Peyer's patch (tissue), 4 donors: ENCODE measurements at regions not wholly inside any gene's neighbourhood (a gene's known extent, or its start where the extent isn't known, plus 50 kb on each side); places are given as distances from the start of the nearest gene placed in this dataset.

Source experiments
- POLR2A ChIP-seq, 2 donors: fragments of 450-650 bp; IDR thresholded peaks; one replicate each; pipeline ENCODE4 v1.5.1; 2017; ENCODE audit warnings: antibody characterized with exemption in 2 of 2, mild to moderate bottlenecking in 2 of 2, moderate library complexity in 2 of 2
- TF ChIP-seq, protein P1 (sequence below), 6 experiments: fragments of 450-650 bp in 4 of 6; fragments of 200-600 bp in 2 of 6; sonication (generic) in 1 of 6; IDR thresholded peaks; one replicate each; pipeline ENCODE4 v1.5.1; 2017 to 2019; ENCODE audit warnings: antibody characterized with exemption in 6 of 6, mild to moderate bottlenecking in 3 of 6, moderate library complexity in 1 of 6

DNA sequence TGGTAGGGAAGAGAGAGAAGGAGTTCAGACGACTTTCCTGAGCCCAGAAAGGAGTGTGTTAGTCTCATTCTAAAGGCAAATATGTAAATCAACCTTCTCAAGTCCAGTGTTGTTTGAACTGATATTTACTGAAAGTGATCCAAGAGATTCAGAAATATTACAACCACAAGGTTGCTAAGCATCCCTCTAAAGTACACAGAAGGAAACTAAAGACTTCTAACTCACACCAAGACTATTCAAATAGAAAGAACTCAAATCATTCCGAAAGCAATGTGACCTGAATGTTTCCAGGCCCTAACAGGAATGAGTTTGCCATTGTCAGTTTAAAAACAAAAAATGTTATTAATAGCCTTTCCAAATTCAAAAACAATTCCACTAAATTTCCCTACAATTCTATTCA, 56.9 kb upstream of the VGLL3 start:
- TF ChIP-seq, protein P1, sequence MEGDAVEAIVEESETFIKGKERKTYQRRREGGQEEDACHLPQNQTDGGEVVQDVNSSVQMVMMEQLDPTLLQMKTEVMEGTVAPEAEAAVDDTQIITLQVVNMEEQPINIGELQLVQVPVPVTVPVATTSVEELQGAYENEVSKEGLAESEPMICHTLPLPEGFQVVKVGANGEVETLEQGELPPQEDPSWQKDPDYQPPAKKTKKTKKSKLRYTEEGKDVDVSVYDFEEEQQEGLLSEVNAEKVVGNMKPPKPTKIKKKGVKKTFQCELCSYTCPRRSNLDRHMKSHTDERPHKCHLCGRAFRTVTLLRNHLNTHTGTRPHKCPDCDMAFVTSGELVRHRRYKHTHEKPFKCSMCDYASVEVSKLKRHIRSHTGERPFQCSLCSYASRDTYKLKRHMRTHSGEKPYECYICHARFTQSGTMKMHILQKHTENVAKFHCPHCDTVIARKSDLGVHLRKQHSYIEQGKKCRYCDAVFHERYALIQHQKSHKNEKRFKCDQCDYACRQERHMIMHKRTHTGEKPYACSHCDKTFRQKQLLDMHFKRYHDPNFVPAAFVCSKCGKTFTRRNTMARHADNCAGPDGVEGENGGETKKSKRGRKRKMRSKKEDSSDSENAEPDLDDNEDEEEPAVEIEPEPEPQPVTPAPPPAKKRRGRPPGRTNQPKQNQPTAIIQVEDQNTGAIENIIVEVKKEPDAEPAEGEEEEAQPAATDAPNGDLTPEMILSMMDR (IDR thresholded peaks at IDR 0.05): no peak
- TF ChIP-seq POLR2A (IDR thresholded peaks at IDR 0.05): no peak
